T-helper 2 cell (primary cell): ENCODE measurements at regions not wholly inside any gene's neighbourhood (a gene's known extent, or its start where the extent isn't known, plus 50 kb on each side); places are given as distances from the start of the nearest gene placed in this dataset.
"Not testable (repeated sequence)": the region's sequence is repeated elsewhere in the genome, so short reads cannot be mapped to it uniquely, and the experiment has no call there.

Experiments used
- DNase-seq, 5 experiments: peaks; one replicate each; pipeline versions ENCODE4 v3.0.0 to v3.0.0-alpha.2; 2012 to 2022

GRCh38 chr10:89952325-89952724 is 250.9 kb downstream of the KIF20B start:
- no peak for DNase-seq

GRCh38 chr10:89952751-89953150 is 251.4 kb downstream of the KIF20B start:
- no peak for DNase-seq

- DNase-seq = no peak
Observed at GRCh38 chr10:89954061-89954460, 252.7 kb downstream of the KIF20B start.

GRCh38 chr10:89954787-89955566 is 253.6 kb downstream of the KIF20B start:
- no peak for DNase-seq

- no peak for DNase-seq
Observed at GRCh38 chr10:89959433-89960110, 258.2 kb downstream of the KIF20B start.

- DNase-seq = no peak
Observed at GRCh38 chr10:89963451-89964102, 262.2 kb downstream of the KIF20B start.

GRCh38 chr10:89966211-89966610 is 264.8 kb downstream of the KIF20B start:
- DNase-seq = no peak

GRCh38 chr10:89973326-89973725 is 271.9 kb downstream of the KIF20B start:
- DNase-seq = no peak

GRCh38 chr10:89975071-89975470 is 273.7 kb downstream of the KIF20B start:
- no peak for DNase-seq

GRCh38 chr10:89975771-89976170 is 274.4 kb downstream of the KIF20B start:
- DNase-seq = no peak

GRCh38 chr10:89978081-89978480 is 276.7 kb downstream of the KIF20B start:
- no peak for DNase-seq

- DNase-seq = no peak
Observed at GRCh38 chr10:89979726-89980125, 278.3 kb downstream of the KIF20B start.

GRCh38 chr10:89980166-89980565 is 278.8 kb downstream of the KIF20B start:
- no peak for DNase-seq

- DNase-seq = no peak
Observed at GRCh38 chr10:89981891-89982290, 280.5 kb downstream of the KIF20B start.

- DNase-seq = no peak
Observed at GRCh38 chr10:89985446-89985845, 284.1 kb downstream of the KIF20B start.

- DNase-seq = not testable (repeated sequence)
Observed at GRCh38 chr10:89988361-89988760, 287.0 kb downstream of the KIF20B start.

- DNase-seq = no peak
Observed at GRCh38 chr10:89992575-89992974, 291.2 kb downstream of the KIF20B start.

GRCh38 chr10:90007226-90007625 is 305.8 kb downstream of the KIF20B start:
- DNase-seq = no peak

- not testable (repeated sequence) for DNase-seq
Observed at GRCh38 chr10:90011281-90011680, 309.9 kb downstream of the KIF20B start.

- DNase-seq = no peak
Observed at GRCh38 chr10:90018819-90019218, 317.4 kb downstream of the KIF20B start.

GRCh38 chr10:90020506-90020905 is 319.1 kb downstream of the KIF20B start:
- no peak for DNase-seq

GRCh38 chr10:90023950-90024349 is 322.6 kb downstream of the KIF20B start:
- DNase-seq = no peak

- DNase-seq = no peak
Observed at GRCh38 chr10:90028312-90028711, 326.9 kb downstream of the KIF20B start.

GRCh38 chr10:90031776-90032175 is 330.4 kb downstream of the KIF20B start:
- DNase-seq = no peak
